Stimulated activated naive CD8-positive, alpha-beta T cell treated with anti-CD3 and anti-CD28 coated beads, Interleukin-15, Interleukin-2, amounts not matched to agents 100 U/mL and 50 U/mL, for 24 hours (primary cell): ENCODE measurements at regions not wholly inside any gene's neighbourhood (a gene's known extent, or its start where the extent isn't known, plus 50 kb on each side); places are given as distances from the start of the nearest gene placed in this dataset.

ENCODE experiments used
- ATAC-seq: fragments of 150-1000 bp; cut with Tn5 transposase; one replicate; pipeline ENCODE4 v1.10.0; 2021
- DNase-seq: peaks from one replicate; pipeline ENCODE4 v3.0.0; 2021

DNA sequence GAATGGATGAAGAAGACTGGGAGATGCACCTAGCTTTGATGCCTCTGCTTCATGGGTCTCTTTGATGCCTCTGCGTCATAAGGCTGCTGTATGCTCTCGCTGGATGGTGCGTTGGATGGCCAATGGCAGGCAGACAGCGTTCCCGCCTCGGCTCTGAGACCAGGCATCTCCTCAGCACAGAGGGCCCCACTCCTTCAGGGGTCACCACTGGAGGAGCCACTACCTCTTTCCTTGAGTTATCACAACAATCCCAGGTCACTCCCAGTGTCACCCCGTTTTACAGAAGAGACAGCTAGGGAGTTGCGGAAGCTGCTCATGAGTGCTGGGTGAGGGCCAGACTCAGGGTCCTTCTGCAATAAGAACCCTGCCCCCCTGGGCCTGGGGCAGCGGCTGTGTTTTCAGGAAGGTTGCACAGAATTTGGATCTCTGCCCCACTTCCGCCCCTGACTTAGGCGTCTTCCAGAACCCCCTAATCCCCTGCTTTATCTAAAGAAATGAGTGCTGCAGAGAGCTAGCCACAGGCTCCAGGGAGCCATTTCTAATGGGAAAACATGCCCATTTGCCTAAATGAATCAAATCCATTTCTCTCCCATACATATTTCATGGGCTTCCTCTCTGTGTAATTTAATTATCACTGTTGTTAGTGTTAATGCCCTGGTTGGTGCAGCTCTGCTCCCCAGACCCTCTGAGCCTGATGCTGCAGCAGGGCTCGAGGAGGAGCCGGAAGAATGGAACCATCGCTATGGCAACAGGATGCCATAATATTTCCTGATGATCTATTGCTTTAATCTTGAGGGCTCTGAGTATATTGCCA is 131.8 kb upstream of the HS6ST1 start:
- DNase-seq (no peak), ATAC-seq (no peak)

DNA sequence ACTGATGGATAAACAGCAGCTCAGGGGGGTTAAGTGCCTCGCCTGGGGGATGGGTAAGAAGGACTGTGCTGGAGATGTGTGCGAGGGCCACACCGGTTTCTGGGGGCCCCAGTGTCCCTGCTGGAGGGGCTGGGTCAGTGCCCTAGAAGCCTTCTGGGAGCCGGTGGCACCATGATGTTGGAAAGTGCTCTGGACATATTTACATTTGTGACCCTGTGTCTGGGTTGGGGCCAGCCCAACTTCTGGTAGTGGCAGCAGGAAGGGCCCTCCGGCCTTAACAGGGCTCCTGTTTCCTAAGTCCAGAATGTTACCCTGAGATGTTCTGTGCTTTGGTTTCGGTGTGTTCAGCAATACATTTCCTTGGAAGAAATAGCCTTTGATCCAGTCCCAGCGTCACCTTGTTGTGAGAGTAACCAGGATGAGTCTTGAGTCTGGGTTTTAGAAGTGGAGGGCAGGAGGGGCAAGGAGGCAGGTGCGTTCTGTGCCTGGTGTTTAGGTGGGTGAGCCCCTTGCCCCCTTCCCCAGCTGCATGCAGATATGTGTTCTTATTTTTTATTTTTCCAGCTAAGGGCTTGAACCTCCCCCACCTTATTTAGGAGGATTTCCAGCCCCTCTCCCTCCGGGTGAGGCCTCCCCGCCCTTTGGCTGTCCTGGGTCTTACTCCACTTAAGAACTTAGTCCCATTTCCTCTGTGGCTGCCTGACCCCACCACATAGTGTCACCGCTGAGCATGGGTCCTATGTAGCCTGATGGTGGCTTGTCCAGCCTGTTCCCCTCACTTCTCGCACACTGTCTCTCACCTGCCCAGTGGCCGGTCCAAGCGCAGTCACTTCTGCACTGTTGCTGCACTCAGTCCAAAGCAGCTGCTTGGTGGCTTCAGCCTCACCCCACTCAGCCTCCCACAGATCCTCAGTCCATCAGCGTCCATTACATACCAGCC is 132.7 kb upstream of the HS6ST1 start:
- ATAC-seq (no peak), DNase-seq (no peak)

DNA sequence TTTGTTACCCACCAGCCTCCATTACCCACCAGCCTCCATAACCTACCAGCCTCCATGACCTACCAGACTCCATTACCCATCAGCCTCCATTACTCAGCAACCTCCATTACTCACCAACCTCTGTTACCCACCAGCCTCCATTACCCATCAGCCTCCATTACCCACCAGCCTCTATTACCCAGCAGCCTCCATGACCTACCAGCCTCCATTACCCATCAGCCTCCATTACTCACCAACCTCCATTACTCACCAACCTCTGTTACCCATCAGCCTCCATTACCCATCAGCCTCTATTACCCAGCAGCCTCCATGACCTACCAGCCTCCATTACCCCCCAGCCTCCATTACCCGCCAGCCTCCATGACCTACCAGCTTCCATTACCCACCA is 133.3 kb upstream of the HS6ST1 start:
- no peak for ATAC-seq
- no peak for DNase-seq

DNA sequence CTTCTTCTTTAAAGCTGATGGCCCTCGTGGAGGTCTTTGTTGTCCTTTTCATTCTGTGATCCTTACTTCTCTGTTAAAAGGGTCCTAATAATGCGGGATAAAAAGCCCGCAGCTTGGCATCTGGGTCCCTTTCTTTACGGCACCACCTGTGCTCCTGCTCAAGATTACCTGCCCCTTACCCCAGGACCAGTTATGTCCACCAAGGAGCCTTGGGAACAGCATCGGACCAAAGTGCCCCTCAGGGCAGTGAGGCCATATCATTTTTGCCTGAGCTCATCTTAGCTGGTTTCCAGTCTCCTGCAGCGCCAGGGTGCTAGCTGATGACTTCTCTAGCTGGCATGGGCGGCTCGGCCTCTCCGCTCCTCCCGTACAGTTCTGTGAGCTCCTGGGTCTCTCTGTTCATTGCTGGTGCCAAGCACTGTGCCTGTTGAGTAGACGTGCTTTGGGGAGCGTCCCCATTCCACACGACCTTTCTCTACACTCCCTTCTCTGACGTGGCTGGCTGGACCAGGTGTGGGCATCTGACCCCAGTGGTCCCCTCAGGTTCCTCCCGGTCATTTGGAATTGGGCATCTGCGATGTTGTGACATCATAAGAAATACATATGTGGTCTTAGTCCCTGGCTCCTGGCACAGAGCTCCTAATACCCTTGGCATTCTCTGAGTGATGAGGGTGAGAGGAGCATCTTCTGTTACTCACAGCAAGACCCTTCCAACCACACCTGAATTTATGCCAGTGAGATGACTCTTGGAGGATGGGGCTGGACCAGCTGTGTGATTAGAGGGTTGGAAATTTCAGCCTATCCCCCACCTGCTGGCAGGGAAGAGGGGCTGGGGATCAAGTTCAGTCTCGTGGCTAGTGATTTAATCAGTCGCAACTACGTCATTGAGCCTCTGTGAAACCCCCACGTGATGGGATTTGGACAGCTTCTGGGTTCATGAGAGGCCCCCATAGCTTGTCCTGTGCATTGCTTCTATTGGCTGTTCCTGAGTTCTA is 134.2 kb upstream of the HS6ST1 start:
- ATAC-seq: no peak
- no peak for DNase-seq

DNA sequence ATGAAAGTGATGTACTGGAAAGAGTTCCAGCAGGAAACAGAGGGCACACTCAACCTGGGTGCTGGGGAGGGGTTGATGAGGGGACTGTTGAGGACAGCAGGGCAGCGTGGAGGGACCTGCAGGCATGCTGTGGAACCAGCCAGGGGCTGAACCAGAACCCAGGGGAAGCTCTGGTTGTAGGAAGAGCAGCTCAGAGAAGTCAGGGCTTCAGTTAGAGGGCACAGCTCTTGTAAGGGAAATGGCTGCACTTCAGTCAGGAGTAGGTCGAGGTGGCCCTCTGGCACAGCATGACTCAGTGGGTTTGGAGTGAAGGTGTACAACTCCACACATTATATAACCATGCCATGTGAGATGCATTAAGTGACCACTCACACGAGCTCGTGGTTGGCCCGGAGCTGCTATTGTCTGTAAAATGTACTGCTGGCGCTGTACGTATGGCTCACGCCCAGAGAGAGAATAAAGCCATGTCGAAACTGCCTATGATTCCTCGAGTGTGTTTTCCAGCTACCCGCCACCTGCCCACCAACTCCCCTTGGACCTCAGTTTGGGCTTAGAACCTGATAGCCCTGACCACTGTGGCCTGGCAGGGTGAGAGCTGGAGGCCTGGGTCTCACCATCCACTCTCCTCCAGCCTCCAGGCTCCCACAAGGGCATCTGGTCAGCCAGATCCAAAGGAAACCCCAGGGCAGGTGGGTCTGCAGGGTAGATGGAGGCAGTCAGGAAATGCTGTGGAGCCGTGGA is 136.5 kb upstream of the HS6ST1 start:
- ATAC-seq: no peak
- no peak for DNase-seq

DNA sequence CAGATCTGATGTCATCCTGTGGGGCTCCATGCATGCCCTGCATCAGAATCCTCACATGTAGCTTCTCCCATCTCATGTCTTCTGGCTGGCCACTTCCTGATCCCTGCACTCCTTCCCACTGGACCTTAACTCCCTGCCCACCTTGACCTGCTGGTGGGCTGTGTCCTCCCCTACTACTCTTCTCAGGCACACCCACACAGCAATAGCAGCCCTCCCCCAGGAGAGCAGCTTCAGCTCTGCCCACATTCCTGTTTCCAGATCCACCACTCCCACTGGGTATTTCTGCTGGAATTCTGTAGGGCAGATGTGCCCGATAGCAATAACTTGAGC is 137.0 kb upstream of the HS6ST1 start:
- DNase-seq (no peak), ATAC-seq (no peak)

DNA sequence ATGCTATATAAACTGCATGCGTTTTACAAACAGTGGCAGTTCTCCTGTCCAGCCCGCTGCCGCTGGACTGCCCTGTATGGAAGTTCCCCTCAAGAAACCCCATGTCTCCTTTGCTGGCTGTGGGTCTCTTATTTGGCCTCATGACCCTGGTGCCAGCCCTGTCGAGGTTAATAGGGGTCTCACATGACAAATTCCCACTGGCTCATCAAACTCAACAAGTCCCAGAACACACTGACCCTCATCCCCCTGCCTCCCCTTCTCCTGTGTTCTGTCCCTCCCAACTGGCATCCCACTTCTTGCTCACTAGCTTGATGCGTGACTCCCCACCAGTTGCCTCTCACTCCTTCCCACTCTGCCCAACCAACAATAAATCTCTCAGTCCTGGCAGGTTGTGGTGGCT is 137.6 kb upstream of the HS6ST1 start:
- no peak for DNase-seq
- ATAC-seq: no peak

DNA sequence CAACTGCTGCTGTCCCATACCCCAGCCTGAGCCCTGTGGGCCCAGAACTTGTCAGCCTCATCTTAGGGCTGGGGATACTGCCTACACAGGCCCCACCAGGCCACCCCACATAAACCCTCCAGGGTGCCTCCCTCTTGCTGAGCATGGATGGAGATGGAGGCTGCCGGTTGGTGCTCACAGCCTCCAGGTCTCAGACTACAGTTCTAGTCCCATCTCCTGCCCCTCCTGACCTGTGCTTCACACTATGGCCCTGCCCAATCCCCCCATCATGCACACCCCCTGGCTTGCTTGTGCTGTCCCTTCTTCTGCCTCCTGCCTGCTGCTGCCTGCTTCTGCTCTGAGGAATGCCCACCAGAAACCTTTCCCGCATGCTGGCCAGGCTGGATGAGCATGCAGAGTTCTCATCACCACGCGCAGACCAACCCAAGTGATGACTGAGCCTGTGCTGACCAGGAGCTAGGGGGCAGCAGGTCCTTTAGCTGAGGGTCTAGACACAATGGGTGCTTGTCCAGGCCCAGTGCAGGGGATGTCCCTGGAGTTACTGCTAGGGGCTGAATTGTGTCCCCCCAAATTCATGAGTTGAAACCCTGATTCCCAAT is 138.4 kb upstream of the HS6ST1 start:
- DNase-seq (no peak), ATAC-seq (no peak)

DNA sequence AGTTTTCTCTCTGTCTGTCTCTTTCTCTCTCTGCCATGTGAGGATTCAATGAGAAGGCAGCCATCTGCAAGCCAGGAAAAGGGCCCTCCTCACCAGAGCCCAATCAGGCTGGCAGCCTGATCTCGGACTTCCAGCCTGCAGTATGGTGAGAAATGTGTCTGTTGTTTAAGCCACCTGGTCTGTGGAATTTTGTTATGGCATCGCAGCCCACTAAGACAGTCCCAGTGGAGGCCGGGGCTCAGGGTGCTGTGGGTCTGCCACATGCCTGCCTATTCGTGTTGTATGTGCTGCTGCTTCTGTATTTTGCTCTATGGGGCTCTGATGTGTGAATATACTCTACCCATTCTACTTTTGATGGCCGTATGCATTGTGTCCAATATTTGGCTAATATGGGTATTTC is 139.0 kb upstream of the HS6ST1 start:
- ATAC-seq: no peak

DNA sequence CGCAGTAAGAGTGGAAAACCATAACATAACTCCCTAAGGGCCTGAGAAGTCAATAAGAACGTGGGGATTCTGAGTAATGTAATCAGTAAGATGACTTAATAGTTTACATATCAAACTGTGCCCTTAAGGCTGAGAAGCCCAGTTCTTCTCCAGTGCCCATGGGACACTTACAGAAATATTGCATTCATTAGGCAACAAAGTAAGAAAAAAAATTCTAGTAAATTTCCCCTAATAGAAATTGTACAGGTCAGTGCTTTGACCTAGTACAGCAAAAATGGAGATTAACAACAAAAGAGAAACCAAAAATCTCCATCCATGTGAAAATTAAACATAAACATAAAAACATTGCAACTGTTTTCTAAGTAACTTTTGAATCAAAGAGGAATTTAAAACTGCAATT is 139.8 kb upstream of the HS6ST1 start:
- DNase-seq (no peak), ATAC-seq (no peak)

More for the DNA sequence above, 139.0 kb upstream of the HS6ST1 start:
- DNase-seq: no peak

DNA sequence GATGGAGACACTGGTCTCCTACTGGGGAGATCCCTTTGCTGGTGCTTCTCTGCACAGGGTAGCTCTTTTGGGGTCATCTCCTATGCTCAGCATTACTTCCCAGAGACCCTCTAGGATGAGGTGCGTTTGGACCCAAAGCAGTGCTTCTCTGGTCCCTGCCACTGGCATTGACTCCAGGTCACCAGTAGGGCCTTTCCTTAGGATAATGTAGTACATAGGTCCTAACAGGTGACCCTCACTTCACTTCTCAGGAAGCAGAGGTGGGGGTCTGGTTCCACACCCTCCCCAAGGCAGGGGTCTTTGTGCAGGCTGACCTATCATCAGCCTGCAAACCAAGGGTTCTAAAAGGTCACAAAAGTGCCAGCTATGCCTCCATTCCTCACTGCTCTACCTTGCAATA is 145.8 kb upstream of the HS6ST1 start:
- no peak for ATAC-seq
- no peak for DNase-seq

DNA sequence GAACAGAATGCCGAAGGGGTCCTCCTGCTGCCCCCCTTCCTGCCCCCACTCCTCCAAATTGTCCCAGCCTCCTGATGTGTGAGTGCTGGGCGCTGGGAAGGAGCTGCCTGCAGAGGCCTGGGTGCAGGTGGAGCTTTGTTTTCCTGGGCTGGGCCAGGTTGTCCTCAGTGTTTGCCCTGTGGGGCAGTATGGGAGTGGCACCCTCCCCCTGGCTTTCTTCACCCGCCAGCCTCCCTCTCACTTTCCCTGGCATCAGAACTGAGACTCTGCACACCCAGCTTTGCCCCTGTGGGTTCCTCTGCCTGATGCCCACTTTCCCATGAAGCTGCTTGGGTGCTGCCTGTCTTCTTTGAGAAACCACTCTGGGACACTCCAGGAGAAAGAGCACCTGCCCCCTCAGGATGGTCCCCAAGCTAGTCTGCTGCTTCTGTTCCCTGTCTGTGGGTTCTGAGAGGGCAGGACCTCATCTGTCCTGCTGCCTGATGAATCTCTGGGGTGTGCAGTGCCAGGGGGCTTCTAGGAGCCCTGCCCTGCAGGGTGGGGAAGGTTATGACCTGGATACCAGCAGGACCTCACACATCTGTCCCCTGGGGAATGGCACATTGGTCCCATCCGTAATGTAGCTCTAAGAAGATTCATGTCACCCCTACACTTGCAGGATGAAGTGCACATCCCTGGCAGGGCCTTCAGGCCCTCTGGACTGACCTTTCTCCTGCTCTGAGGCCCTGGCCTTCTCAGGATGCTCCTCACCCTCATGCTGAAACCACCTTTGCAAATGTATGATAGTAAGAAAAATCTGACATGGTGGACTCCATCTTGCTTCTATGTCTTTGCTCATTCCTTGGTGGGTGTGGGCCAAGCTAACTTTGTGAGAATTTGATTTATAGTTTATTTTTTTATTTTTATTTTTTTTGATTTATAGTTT is 146.8 kb upstream of the HS6ST1 start:
- no peak for DNase-seq
- no peak for ATAC-seq

DNA sequence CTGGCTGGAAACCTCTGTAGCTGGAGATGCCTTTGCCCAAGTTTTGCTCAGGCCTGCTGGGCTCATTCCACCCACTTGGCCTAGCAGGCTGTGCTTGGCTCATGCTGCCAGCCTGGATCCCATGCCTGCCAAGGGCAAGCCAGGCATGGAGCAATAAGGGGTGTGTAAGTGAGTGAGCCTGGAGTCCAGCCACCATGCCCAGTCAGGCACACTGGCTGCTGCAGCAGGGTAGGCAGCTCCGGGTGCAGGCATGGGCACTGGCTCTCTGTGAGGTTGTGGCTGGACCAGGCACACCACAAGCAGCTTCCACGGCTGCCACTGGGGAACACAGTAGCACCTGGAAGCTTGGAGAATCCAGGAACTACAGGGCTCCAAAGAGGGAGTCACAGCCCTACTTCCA is 147.7 kb upstream of the HS6ST1 start:
- DNase-seq (no peak), ATAC-seq (no peak)

DNA sequence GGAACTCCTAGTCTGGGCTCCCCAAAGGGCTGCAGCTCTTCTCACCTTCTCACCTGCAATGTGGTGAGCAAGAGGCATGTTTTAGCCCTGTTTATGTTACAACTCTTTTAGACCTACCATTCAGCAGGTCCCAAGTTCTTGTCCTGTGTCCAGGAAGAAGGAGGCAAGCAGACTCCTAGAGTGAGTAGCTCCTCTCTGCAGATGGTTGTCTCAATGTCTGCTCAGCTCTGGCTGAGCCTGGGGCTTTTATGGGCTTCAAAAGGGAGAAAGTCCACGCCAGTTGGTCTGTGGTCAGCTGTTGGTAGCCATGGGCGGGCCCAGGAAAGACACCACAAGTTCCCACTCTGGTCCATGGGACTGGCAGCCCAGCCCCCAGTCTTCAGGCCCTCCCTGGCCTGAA is 148.1 kb upstream of the HS6ST1 start:
- no peak for ATAC-seq
- no peak for DNase-seq

DNA sequence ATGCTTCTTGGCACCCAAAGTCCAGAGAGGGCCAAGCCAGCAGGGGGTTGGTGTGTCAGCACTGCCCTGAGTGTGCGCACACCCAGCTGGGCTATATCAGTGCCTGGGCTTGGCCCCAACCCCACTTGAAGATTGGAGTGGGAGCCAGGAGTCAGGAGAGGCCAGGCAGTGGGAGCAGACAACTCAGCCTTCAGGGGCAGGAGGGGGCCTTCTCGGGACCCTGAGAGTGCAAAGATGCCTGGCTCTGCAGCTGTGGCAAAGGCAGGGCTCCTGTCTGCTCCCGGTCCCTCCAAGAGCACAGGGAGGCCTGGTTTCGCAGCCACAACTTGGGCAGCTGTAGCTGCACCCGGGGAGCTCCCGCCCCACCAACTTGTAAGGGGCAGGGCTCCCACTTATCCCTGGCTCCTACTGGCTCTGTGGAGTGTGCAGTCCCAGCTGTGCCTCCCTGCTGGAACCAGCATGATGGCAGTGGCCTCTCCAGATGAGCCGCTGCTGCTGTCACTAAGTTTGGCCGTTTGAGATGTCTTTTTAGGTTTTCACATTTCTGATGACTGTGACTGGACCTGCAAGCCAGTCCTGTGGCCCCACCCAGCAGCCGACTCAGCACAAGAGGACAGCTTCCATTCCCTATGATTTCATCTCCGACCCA is 148.8 kb upstream of the HS6ST1 start:
- no peak for ATAC-seq
- no peak for DNase-seq

DNA sequence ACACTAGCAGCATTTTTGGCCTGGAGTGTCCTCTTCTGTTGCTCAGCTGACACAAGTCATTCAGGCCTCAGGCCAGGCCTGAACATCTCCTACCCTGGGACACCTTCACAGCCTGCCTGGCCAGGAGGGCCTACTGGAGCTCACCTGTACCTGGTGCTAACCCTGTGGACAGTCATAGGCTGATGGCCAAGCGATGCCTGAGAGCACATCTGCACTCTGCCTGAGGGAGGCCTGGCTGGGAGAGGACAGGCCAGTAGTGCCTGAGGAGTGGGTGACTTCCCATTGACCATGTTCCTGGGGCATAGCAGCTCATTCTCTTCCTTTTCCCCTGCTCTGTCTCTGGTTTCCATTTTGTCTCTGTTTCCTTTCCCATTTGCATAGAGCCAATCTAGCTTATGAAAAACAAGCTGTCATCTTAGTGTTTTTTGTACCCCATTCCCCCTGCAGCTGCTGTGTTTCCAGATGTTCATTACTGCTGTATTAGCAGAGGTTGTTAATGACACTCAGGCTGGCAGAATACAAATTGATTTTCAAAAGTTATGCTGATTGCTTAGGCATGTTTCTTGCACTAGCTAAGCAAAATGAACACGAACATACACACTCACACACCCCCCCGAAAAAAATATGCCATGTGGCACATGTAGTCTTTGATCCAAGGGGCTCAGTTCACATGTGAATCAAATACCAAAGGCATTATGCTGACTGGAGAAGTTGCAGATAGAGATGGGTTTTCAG is 149.7 kb upstream of the HS6ST1 start:
- DNase-seq (no peak), ATAC-seq (no peak)

DNA sequence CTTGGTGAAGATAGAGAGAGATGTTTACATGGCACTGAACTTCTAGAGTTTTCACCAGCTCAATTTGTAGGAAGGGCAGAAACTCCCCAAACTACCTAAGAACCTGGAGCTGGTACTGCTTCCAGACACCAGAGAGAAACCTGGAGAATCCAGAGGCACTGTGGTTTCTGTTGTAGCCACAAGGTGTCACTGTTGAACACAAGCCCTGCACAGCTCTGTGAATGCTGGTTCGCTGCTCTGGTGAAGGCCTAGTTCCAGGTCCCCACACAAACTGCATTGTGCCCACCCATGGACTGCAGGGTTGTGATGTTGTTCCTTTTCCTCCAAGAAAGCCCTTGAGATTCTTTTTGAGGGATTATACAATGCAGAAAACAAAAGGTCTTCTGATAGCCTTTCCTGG is 150.5 kb upstream of the HS6ST1 start:
- ATAC-seq: no peak
- no peak for DNase-seq

DNA sequence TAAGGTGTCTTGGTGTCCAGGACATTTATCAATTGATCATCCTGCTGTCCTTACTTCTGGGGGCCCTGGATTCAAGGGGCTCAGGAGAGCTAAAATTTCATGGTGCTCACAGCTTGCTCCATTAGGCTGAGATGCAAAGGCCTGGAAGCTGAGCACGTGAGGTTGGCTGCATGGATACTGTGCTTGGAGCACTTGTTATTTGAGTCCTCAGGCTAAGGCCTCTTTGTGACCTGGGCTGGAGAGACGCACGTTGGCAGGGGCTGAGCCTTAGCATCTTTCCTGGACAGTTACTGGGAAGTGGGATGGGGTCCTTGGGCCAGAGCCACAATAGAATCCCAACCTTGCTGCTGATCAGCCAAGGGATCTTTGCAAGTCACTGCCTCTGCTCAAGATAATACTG is 151.2 kb upstream of the HS6ST1 start:
- DNase-seq: no peak
- ATAC-seq: no peak

DNA sequence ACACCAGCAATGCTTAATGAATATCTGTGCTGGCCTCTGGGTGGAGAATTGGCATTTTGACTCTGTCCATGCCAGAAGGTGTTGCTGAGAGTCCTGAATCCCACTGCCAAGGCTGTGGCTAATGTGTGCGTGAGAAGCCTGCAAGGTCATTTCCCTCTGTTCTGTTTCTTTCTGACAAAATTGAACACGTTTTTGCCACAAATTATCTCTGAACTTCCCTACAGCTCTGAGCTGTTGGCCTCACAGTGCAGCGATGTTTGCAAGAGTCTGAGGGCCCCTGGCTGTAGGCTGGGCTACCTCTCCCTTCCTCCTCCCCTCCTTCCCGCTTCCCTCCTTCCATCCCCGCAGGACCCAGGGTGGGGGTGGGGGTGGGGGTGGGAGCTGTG is 154.1 kb upstream of the HS6ST1 start:
- no peak for DNase-seq
- peak; percentile 36 for ATAC-seq
